Thyroid gland (tissue), 4 donors: ENCODE measurements at regions not wholly inside any gene's neighbourhood (a gene's known extent, or its start where the extent isn't known, plus 50 kb on each side); places are given as distances from the start of the nearest gene placed in this dataset.

Experiments used
- DNase-seq, 2 donors: peaks; one replicate each; pipeline ENCODE4 v3.0.0-alpha.2; 2019
- H3K27ac ChIP-seq, 3 donors: fragments of 200-600 bp; sonication (generic); 1 replicate in 2 of 3; 2 replicates in 1 of 3; pipeline ENCODE4 v1.5.1; 2016 to 2019; ENCODE audit warnings: mild to moderate bottlenecking in 1 of 3, moderate library complexity in 1 of 3
- H3K27me3 ChIP-seq: fragments of 200-600 bp; sonication (generic); one replicate; pipeline ENCODE4 v1.5.1; 2019
- H3K36me3 ChIP-seq, 2 donors: fragments of 200-600 bp; sonication (generic); one replicate each; pipeline ENCODE4 v1.5.1; 2016 to 2019
- H3K4me1 ChIP-seq, 2 donors: fragments of 200-600 bp; sonication (generic); one replicate each; pipeline ENCODE4 v1.5.1; 2017 to 2019
- H3K4me3 ChIP-seq, 3 donors: fragments of 200-600 bp; sonication (generic); replicated peaks in 1 of 3; 1 replicate in 2 of 3; 2 replicates in 1 of 3; pipeline ENCODE4 v1.5.1; 2016; ENCODE audit warnings: mild to moderate bottlenecking in 1 of 3
- H3K9me3 ChIP-seq: fragments of 200-600 bp; sonication (generic); one replicate; pipeline ENCODE4 v1.5.1; 2017
- CTCF ChIP-seq, 6 experiments: fragments of 200-600 bp in 3 of 6; fragments of 450-650 bp in 3 of 6; sonication (generic) in 3 of 6; IDR thresholded peaks; one replicate each; pipeline ENCODE4 v1.5.1; 2016 to 2019; ENCODE audit warnings: antibody characterized with exemption in 6 of 6, mild to moderate bottlenecking in 2 of 6, inconsistent platforms in 1 of 6, moderate library complexity in 1 of 6
- POLR2A ChIP-seq, 2 donors: fragments of 450-650 bp; IDR thresholded peaks; one replicate each; pipeline ENCODE4 v1.6.1; 2017; ENCODE audit warnings: antibody characterized with exemption in 2 of 2, mild to moderate bottlenecking in 2 of 2, moderate library complexity in 1 of 2
- WGBS, 2 donors: methylation state at CpG; one replicate each; pipeline ENCODE4 v1.1.5; 2017; 5-methylcytosine and 5-hydroxymethylcytosine counted together
- intact Hi-C: fragments of 100-400 bp; cut with DNase I; formaldehyde crosslinking; loops from one replicate; pipeline ENCODE4 v1.15.1; 2023

GRCh38 chr18:75880266-75880665 lies 452.8 kb upstream of the SMIM21 start:
- no peak overlapping the region for H3K27ac ChIP-seq
- H3K36me3 ChIP-seq: no peaks in the 10 kb centered on the region
- no peak overlapping the region for H3K4me3 ChIP-seq
- no peaks in the 10 kb centered on the region for H3K27me3 ChIP-seq
- intact Hi-C loops: no loop called here
- H3K9me3 ChIP-seq: no peaks in the 10 kb centered on the region
- TF ChIP-seq POLR2A (IDR thresholded peaks at IDR 0.05) (no peak), CTCF (IDR thresholded peaks at IDR 0.05) (no peak)
- 97 to 98% methylated on average over 12 of the region's 12 CpGs for WGBS, 2 donors
- no peaks in the 10 kb centered on the region for H3K4me1 ChIP-seq
- DNase-seq: no peak

GRCh38 chr18:75879196-75879595 lies 451.7 kb upstream of the SMIM21 start:
- no peaks in the 10 kb centered on the region for H3K4me1 ChIP-seq
- WGBS, 2 donors: 78 to 86% methylated on average over 3 of the region's 3 CpGs
- H3K36me3 ChIP-seq: no peaks in the 10 kb centered on the region
- H3K27me3 ChIP-seq: no peaks in the 10 kb centered on the region
- intact Hi-C loops: no loop called here
- H3K27ac ChIP-seq: no peak overlapping the region
- H3K9me3 ChIP-seq: no peaks in the 10 kb centered on the region
- TF ChIP-seq CTCF (IDR thresholded peaks at IDR 0.05): no peak
- H3K4me3 ChIP-seq: no peak overlapping the region
- no peak for DNase-seq

- no peak overlapping the region for H3K27ac ChIP-seq
- no peaks in the 10 kb centered on the region for H3K27me3 ChIP-seq
- no peaks in the 10 kb centered on the region for H3K9me3 ChIP-seq
- WGBS, 2 donors: 81 to 83% methylated on average over 10 of the region's 10 CpGs
- no peak for TF ChIP-seq POLR2A (IDR thresholded peaks at IDR 0.05)
- TF ChIP-seq CTCF (IDR thresholded peaks at IDR 0.05): no peak
- no peak overlapping the region for H3K4me3 ChIP-seq
- no peaks in the 10 kb centered on the region for H3K36me3 ChIP-seq
- H3K4me1 ChIP-seq: no peaks in the 10 kb centered on the region
- DNase-seq: no peak
- intact Hi-C loops: no loop called here
These were observed 448.1 kb upstream of the SMIM21 start for GRCh38 chr18:75875559-75875958.

- Histone ChIP-seq H3K27ac (no peak overlapping the region), H3K9me3 (no peaks in the 10 kb centered on the region), H3K27me3 (no peaks in the 10 kb centered on the region), H3K4me1 (no peaks in the 10 kb centered on the region), H3K4me3 (no peak overlapping the region), H3K36me3 (no peaks in the 10 kb centered on the region)
- WGBS, 2 donors: 71 to 76% methylated on average over 11 of the region's 11 CpGs
- TF ChIP-seq CTCF (IDR thresholded peaks at IDR 0.05) (no peak), POLR2A (IDR thresholded peaks at IDR 0.05) (no peak)
- intact Hi-C loops: no loop called here
- DNase-seq: no peak
These were observed 447.0 kb upstream of the SMIM21 start for GRCh38 chr18:75874401-75875089.

GRCh38 chr18:75871596-75871995 lies 444.1 kb upstream of the SMIM21 start:
- no peak for TF ChIP-seq POLR2A (IDR thresholded peaks at IDR 0.05)
- no peak for TF ChIP-seq CTCF (IDR thresholded peaks at IDR 0.05)
- H3K9me3 ChIP-seq: no peaks in the 10 kb centered on the region
- no peak overlapping the region for H3K27ac ChIP-seq
- no peak for DNase-seq
- no peaks in the 10 kb centered on the region for H3K4me1 ChIP-seq
- H3K4me3 ChIP-seq: no peak overlapping the region
- no peaks in the 10 kb centered on the region for H3K36me3 ChIP-seq
- WGBS, 2 donors: 84 to 86% methylated on average over 3 of the region's 3 CpGs
- H3K27me3 ChIP-seq: no peaks in the 10 kb centered on the region
- intact Hi-C loops: no loop called here
